SK-MEL-5 (cell line): ENCODE measurements at regions not wholly inside any gene's neighbourhood (a gene's known extent, or its start where the extent isn't known, plus 50 kb on each side); places are given as distances from the start of the nearest gene placed in this dataset.

Source experiments
- DNase-seq: peaks from one replicate; pipeline ENCODE4 v3.0.0-alpha.2; 2016; ENCODE audit warnings: low read depth, low spot score
- in situ Hi-C: cut with HindIII; loops from 2 replicates; pipeline ENCODE4 v1.10.0; 2016; ENCODE audit warnings: low sequenced_read_pairs, high pct_unique_total_duplicates, low pct_unique_long_range_greater_than_20kb

- in situ Hi-C loops = no loop called here
Observed at GRCh38 chr10:58985216-58985615, 191.2 kb upstream of the PHYHIPL start.

DNA sequence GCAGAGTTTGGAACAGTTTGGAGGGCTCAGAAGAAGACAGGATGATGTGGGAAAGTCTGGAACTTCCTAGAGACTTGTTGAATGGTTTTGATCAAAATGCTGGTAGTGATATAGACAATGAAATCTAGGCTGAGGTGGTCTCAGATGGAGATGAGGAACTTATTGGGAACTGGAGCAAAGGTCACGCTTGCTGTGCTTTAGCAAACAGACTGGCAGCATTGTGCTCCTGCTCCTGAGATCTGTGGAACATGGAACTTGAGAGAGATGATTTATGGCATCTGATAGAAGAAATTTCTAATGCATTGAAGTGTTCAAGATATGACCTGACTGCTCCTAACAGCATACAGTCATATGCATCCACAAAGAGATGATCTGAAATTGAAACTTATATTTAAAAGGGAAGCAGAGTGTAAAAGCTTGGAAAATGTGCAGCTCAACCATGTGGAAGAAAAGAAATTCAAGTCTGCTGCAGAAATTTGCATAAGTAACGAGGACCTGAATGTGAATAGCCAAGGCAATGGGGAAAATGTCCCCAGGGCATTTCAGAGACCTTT is 186.9 kb upstream of the PHYHIPL start:
- in situ Hi-C loops = no loop called here
- DNase-seq = no peak

More at GRCh38 chr10:58985216-58985615, 191.2 kb upstream of the PHYHIPL start:
- no peak for DNase-seq

GRCh38 chr10:58990693-58991092 is 185.8 kb upstream of the PHYHIPL start:
- DNase-seq = no peak
- in situ Hi-C loops = no loop called here

DNA sequence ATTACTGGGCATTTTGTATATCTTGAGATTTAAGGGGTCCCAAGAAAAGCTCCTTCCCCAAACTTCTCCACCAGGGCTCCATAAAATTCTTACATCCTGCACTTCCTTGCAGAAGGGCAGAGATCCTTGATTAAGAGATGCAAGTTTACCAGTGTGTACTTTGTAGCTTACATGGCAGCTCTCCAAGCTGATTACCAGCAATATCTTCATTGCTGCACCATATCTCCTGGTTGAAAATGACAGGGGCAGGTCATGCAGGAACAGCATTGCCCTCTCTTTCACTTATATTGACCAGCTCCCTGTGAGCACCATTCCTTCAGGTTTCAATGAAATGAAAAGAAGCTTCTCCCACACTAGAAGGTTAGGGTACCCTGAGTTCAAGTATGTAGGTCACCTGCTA is 184.6 kb upstream of the PHYHIPL start:
- DNase-seq = no peak
- in situ Hi-C loops = no loop called here

DNA sequence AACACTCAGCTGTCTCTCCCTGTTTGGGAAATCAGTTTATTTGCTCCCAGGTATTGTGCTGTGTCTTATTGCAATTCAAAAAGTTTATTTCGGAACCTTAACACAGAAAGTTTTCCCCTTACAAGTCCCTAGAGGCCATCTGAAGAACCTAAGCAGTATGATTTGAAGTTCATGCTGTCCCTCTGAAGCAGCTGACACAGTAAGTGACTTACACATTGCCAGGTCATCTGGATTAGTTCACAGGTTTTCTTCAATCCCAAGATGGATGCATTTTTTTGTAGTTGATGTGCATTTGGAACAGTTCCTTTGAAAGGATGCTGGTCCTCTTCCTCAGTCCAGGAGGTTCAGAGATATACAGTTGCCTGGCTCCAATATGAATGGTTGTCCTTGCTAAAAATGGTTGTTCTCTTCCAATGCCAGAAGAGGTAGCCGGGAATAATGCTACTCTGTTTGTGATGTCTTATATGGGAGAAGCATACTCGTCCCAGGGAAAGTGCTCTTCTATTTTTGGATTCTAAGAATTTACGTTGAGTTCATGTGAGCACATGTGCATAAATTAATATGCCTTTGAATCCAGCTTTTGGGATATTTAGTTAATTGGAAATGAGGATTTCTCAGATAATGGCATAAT is 183.5 kb upstream of the PHYHIPL start:
- in situ Hi-C loops = no loop called here
- peak; percentile 69 for DNase-seq

DNA sequence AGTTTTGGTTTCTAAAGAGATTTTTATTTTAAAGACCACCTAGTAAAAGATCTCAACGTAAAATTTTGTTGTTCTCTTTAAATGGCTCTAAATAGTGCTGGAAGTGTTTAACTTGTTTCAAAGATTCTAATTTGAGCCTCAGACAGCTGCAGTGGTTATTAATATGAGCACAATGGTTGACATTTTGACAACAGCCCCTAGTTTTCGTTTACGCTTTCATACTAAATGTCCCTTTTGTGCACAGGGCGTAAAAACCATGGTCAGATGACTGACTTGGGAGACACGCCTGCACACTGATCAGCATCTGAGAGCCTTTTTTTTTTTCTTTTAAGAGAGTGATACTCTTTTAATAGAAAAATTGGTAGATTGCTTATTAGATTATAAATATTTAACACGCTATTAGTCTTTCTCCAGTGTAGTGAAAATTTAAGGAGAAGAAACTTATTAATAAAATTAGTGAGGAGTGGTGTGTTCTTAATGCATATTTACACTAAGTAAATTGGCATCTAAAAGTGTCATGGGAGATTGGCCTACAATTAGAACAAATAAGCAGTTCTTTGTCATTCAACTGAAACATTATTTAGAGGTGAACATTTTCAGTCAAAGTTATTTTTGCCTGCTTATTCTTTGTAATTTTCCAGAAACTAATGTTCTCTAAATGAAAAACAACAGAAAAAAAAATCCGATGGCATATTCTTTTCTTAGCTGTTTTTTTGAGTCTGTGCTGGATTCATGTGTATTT is 182.8 kb upstream of the PHYHIPL start:
- in situ Hi-C loops = no loop called here
- peak; percentile 94 for DNase-seq

GRCh38 chr10:58994226-58995057 is 182.0 kb upstream of the PHYHIPL start:
- in situ Hi-C loops = no loop called here
- no peak for DNase-seq

DNA sequence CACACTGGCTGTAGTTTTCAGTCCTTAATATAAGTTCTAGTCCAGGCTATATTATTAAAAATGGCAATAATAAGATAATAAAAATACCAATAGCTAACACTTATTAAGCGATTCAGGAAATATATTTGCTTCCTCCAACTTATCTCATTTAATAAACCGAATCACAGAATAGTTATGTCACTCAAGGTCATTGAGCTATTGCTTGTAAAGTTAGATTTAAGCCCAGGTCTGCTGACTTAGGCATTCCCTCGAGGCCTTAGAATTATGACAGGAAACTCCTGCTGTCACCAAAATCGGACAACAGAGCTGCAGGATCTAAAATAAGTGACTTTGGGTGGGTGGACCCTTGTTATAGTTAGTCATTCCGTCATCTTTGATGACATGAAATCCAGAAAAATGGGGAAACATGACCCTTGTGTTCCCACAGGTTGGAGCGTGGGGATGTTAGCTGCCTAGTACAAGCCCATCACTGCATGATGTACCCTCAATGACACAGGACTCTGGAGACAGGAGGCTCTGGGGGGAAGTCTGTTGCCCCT is 181.3 kb upstream of the PHYHIPL start:
- in situ Hi-C loops = no loop called here
- DNase-seq = no peak

- no peak for DNase-seq
- in situ Hi-C loops = no loop called here
Observed at GRCh38 chr10:58996063-58996462, 180.4 kb upstream of the PHYHIPL start.

GRCh38 chr10:58996866-58997265 is 179.6 kb upstream of the PHYHIPL start:
- DNase-seq = no peak
- in situ Hi-C loops = no loop called here

DNA sequence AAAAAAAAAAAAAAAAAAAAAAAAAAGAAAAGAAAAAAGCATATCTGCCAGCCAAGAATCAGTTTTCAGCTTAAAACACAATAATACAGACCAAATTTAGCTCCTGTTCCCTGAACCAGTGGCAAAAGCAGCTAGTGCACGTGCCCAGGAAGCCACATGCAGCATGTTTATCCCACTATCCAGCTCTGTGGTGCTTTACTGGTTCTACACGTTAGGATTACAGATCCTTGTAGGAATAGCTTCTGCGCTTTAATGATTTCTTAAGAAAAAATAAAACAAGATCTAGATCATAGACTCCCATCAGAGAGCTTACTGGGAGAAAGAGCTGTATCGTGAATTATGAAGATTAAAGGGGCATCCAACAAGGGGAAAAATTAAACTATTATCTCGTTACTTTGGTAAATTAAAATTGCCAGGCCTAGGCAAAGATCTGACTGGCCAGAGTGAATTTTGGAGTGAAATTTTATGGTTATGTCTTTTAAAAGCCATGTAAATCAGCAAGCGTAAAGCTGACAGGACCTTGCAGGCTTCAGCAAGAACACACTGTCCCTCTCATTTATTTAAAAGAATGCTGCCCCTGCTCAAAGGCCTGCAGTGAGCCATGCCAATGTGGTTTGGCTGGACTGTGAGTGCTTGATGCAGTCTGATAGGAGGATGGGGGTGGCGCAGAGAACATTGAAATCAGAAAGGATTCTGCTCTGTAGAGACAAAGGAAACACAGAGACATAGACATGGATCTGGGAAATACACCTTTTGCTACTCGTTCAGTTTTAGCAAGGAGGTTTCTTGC is 177.3 kb upstream of the PHYHIPL start:
- DNase-seq = no peak
- in situ Hi-C loops = no loop called here

- in situ Hi-C loops = no loop called here
Observed at GRCh38 chr10:59000162-59000825, 176.1 kb upstream of the PHYHIPL start.

DNA sequence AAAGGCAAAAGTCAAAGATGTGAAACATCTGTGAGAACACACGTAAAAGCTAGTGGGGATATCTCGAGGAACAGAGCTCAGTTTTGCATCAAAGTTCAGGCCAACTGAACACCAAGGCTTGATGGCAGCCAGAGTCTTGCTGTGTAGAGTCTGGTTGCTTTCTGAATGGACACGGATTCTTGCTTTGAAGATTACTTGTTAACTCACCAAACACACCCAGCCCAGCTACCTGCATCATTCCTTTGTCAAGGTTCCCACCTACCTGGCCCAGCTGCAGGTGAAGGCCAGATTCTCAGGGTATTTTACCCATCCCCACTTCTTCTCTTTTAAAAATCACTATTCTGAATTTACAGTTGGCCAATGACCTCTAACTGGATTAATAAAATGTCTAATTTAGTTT is 174.4 kb upstream of the PHYHIPL start:
- in situ Hi-C loops = no loop called here
- no peak for DNase-seq

More at GRCh38 chr10:59000162-59000825, 176.1 kb upstream of the PHYHIPL start:
- DNase-seq = no peak

- in situ Hi-C loops = no loop called here
- DNase-seq = no peak
Observed at GRCh38 chr10:59003203-59003602, 173.2 kb upstream of the PHYHIPL start.

- in situ Hi-C loops = no loop called here
- no peak for DNase-seq
Observed at GRCh38 chr10:59004392-59004791, 172.1 kb upstream of the PHYHIPL start.

DNA sequence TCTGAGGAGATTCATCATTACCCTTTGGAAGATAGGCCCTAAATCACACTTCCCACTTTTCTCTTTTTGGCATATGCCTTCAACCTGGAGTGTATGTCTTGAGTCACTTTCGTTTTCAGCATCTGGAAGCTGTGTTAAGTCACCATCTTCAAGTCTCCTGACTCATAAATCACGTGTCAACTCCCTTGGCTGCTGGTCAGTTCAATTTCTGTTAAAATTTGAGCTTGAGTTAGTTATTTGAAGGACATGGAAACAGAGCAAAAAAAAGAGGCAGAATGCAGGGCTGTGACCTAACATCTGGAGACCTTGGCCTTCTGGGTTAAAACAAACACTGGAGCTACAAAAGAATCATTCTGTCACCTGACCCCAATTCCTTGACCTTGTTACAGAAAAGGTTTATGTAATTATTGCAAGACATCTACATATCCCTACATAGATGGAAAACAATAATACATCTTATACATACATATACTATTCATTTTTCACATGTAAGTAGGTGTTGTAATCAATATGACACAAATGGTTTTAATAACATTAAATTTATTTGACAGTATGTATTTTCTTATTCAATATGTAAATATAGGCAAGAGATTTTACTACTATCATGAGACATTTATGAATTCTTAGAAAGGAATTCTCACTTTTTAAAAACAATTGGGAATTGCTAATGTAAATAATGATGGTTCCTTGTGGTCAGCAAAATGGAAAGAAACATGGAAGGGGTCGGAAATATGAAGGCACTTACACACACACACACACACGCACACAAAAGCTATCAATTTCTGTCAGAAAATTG is 169.7 kb upstream of the PHYHIPL start:
- DNase-seq = no peak
- in situ Hi-C loops = no loop called here
